Stromal cell of bone marrow (primary cell): ENCODE measurements at regions not wholly inside any gene's neighbourhood (a gene's known extent, or its start where the extent isn't known, plus 50 kb on each side); places are given as distances from the start of the nearest gene placed in this dataset.

Experiments used
- DNase-seq: peaks from one replicate; pipeline ENCODE4 v3.0.0-alpha.2; 2012; ENCODE audit warnings: low read depth

GRCh38 chr15:93479715-93480114, 390.7 kb upstream of the RGMA start:
- no peak for DNase-seq

- DNase-seq, result no peak
Measured at GRCh38 chr15:93478947-93479346, 389.9 kb upstream of the RGMA start.

GRCh38 chr15:93477721-93478120, 388.7 kb upstream of the RGMA start:
- no peak for DNase-seq

- DNase-seq, result no peak
Measured at GRCh38 chr15:93477188-93477587, 388.2 kb upstream of the RGMA start.

GRCh38 chr15:93476491-93477177, 387.6 kb upstream of the RGMA start:
- DNase-seq, result no peak

GRCh38 chr15:93474728-93475127, 385.7 kb upstream of the RGMA start:
- no peak for DNase-seq

GRCh38 chr15:93469994-93470393, 381.0 kb upstream of the RGMA start:
- DNase-seq, result no peak

- DNase-seq, result peak; percentile 63
Measured at GRCh38 chr15:93467337-93467736, 378.3 kb upstream of the RGMA start.

- no peak for DNase-seq
Measured at GRCh38 chr15:93466380-93466779, 377.4 kb upstream of the RGMA start.

GRCh38 chr15:93462690-93463089, 373.7 kb upstream of the RGMA start:
- no peak for DNase-seq

GRCh38 chr15:93460717-93461116, 371.7 kb upstream of the RGMA start:
- DNase-seq, result no peak

- no peak for DNase-seq
Measured at GRCh38 chr15:93459396-93459795, 370.4 kb upstream of the RGMA start.

GRCh38 chr15:93458597-93458996, 369.6 kb upstream of the RGMA start:
- no peak for DNase-seq

GRCh38 chr15:93454788-93455187, 365.8 kb upstream of the RGMA start:
- DNase-seq, result no peak

GRCh38 chr15:93452537-93453211, 363.7 kb upstream of the RGMA start:
- DNase-seq, result peak; percentile 6

- no peak for DNase-seq
Measured at GRCh38 chr15:93451822-93452221, 362.8 kb upstream of the RGMA start.

GRCh38 chr15:93451265-93451664, 362.3 kb upstream of the RGMA start:
- no peak for DNase-seq

- DNase-seq, result no peak
Measured at GRCh38 chr15:93449798-93450197, 360.8 kb upstream of the RGMA start.

GRCh38 chr15:93438310-93438709, 349.3 kb upstream of the RGMA start:
- no peak for DNase-seq

- no peak for DNase-seq
Measured at GRCh38 chr15:93432474-93432873, 343.5 kb upstream of the RGMA start.

- DNase-seq, result no peak
Measured at GRCh38 chr15:93428807-93429351, 339.9 kb upstream of the RGMA start.

- no peak for DNase-seq
Measured at GRCh38 chr15:93428150-93428549, 339.1 kb upstream of the RGMA start.

GRCh38 chr15:93424131-93424530, 335.1 kb upstream of the RGMA start:
- no peak for DNase-seq

GRCh38 chr15:93422476-93422875, 333.5 kb upstream of the RGMA start:
- no peak for DNase-seq
